OCI-LY1 (cell line): ENCODE measurements at regions not wholly inside any gene's neighbourhood (a gene's known extent, or its start where the extent isn't known, plus 50 kb on each side); places are given as distances from the start of the nearest gene placed in this dataset.

Experiments used
- EZH2 ChIP-seq: fragments of 200-600 bp; sonication (generic), shearing (Covaris generic); IDR thresholded peaks from 2 replicates; pipeline ENCODE4 v1.8.0; 2017; ENCODE audit warnings: borderline replicate concordance, mixed run types, mild to moderate bottlenecking, antibody characterized with exemption, low read length, moderate library complexity, mixed read lengths
- TF ChIP-seq, protein P1 (sequence below): fragments of 200-600 bp; sonication (generic), shearing (Covaris generic); IDR thresholded peaks from 2 replicates; pipeline ENCODE4 v1.5.1; 2017; ENCODE audit warnings: mild to moderate bottlenecking, antibody characterized with exemption, low read length, moderate library complexity, mixed read lengths

DNA sequence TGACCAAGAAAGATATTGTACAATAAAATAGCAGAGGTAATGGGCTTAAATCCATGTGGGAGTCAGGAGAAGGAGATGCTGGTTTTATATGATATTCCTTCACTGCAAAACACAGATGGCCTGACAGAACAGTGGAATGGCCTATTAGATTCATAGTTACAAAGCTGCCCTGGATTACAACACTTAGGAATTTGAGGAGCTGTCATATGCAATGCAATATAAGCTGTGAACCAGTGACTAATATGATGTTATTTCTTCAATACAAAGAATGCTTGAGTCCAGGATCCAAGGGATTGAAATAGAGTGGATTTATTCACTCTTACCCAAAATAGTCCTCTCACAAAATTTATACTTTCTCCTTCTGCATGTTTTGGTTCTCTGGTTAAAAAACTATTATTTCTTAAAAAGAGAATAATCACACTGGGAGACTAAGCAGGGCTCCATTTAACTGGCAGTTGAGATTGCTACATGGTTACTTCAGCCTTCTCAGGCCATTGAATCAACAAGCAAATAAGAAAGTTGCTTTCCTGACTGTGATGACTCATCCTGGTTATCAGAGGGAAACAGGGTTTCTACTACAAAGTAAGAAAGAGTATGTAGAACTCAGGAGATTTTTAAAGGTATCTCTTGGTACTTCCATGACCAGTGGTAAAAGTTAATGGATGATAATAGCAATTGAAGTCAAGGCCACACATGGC is 79.8 kb upstream of the ZPLD1 start:
- TF ChIP-seq, protein P1, sequence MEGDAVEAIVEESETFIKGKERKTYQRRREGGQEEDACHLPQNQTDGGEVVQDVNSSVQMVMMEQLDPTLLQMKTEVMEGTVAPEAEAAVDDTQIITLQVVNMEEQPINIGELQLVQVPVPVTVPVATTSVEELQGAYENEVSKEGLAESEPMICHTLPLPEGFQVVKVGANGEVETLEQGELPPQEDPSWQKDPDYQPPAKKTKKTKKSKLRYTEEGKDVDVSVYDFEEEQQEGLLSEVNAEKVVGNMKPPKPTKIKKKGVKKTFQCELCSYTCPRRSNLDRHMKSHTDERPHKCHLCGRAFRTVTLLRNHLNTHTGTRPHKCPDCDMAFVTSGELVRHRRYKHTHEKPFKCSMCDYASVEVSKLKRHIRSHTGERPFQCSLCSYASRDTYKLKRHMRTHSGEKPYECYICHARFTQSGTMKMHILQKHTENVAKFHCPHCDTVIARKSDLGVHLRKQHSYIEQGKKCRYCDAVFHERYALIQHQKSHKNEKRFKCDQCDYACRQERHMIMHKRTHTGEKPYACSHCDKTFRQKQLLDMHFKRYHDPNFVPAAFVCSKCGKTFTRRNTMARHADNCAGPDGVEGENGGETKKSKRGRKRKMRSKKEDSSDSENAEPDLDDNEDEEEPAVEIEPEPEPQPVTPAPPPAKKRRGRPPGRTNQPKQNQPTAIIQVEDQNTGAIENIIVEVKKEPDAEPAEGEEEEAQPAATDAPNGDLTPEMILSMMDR = no peak
- no peak for TF ChIP-seq EZH2
